Astrocyte (in vitro differentiated cells and primary cell): ENCODE measurements at regions not wholly inside any gene's neighbourhood (a gene's known extent, or its start where the extent isn't known, plus 50 kb on each side); places are given as distances from the start of the nearest gene placed in this dataset.

ENCODE experiments used
- DNase-seq: peaks from one replicate; pipeline ENCODE4 v3.0.0-alpha.2; 2010; ENCODE audit warnings: low read depth
- FAIRE-seq: peaks from 2 replicates; lab custom pipeline; 2011; peaks lifted over from hg19 to GRCh38; lab: Jason Lieb, UNC
- H2AFZ ChIP-seq: 2 replicates; pipeline ENCODE4 v1.6.0; 2012; ENCODE audit warnings: low read depth, low read length, inconsistent platforms
- H3K27ac ChIP-seq: 2 replicates; pipeline ENCODE4 v1.5.1; 2011; ENCODE audit warnings: low read depth, low read length, inconsistent platforms
- H3K27me3 ChIP-seq: 2 replicates; pipeline ENCODE4 v1.6.0; 2011; ENCODE audit warnings: low read length, inconsistent platforms; ENCODE audit not compliant: insufficient read depth
- H3K36me3 ChIP-seq: 2 replicates; pipeline ENCODE4 v1.5.1; 2011; ENCODE audit warnings: low read length, inconsistent platforms; ENCODE audit not compliant: insufficient read depth
- H3K4me1 ChIP-seq: 2 replicates; pipeline ENCODE4 v1.5.1; 2011; ENCODE audit warnings: low read length, inconsistent platforms; ENCODE audit not compliant: insufficient read depth
- H3K4me2 ChIP-seq: 2 replicates; pipeline ENCODE4 v1.6.0; 2012; ENCODE audit warnings: low read length, inconsistent platforms
- H3K4me3 ChIP-seq: 2 replicates; pipeline ENCODE4 v1.5.1; 2011; ENCODE audit warnings: low read depth, mild to moderate bottlenecking, low read length, inconsistent platforms; ENCODE audit not compliant: insufficient read depth
- H3K79me2 ChIP-seq: 2 replicates; pipeline ENCODE4 v1.6.0; 2012; ENCODE audit warnings: mild to moderate bottlenecking, low read length, inconsistent platforms; ENCODE audit not compliant: insufficient read depth
- H3K9ac ChIP-seq: 2 replicates; pipeline ENCODE4 v1.6.0; 2012; ENCODE audit warnings: mild to moderate bottlenecking, low read length, inconsistent platforms
- H3K9me3 ChIP-seq: 2 replicates; pipeline ENCODE4 v1.5.1; 2012; ENCODE audit warnings: low read depth, mild to moderate bottlenecking, low read length, inconsistent platforms; ENCODE audit not compliant: insufficient read depth
- H4K20me1 ChIP-seq: 2 replicates; pipeline ENCODE4 v1.6.0; 2012; ENCODE audit warnings: low read length, inconsistent platforms; ENCODE audit not compliant: insufficient read depth
- H3K27ac Mint-ChIP-seq: one replicate; pipeline ENCODE4 v1.8.0; 2021; ENCODE audit warnings: mild to moderate bottlenecking, mixed read lengths; ENCODE audit not compliant: unreplicated experiment
- H3K27me3 Mint-ChIP-seq: one replicate; pipeline ENCODE4 v1.8.0; 2021; ENCODE audit warnings: low read depth, mixed read lengths; ENCODE audit not compliant: unreplicated experiment
- H3K36me3 Mint-ChIP-seq: one replicate; pipeline ENCODE4 v1.8.0; 2021; ENCODE audit warnings: low read depth, mixed read lengths; ENCODE audit not compliant: unreplicated experiment
- H3K4me1 Mint-ChIP-seq: one replicate; pipeline ENCODE4 v1.8.0; 2021; ENCODE audit warnings: low read depth, mixed read lengths; ENCODE audit not compliant: unreplicated experiment
- H3K4me3 Mint-ChIP-seq: one replicate; pipeline ENCODE4 v1.8.0; 2021; ENCODE audit warnings: mild to moderate bottlenecking, moderate library complexity, mixed read lengths; ENCODE audit not compliant: unreplicated experiment
- H3K9me3 Mint-ChIP-seq: one replicate; pipeline ENCODE4 v1.8.0; 2021; ENCODE audit warnings: mild to moderate bottlenecking, mixed read lengths; ENCODE audit not compliant: unreplicated experiment
- EZH2 ChIP-seq: IDR thresholded peaks from 2 replicates; pipeline ENCODE4 v1.6.1; 2012; ENCODE audit warnings: mild to moderate bottlenecking, low read length, inconsistent platforms; ENCODE audit not compliant: insufficient read depth
- TF ChIP-seq, protein P1 (sequence below): IDR thresholded peaks from 2 replicates; pipeline ENCODE4 v1.5.1; 2011; ENCODE audit warnings: low read depth, mild to moderate bottlenecking, inconsistent platforms, low read length, moderate library complexity; ENCODE audit not compliant: insufficient read depth

DNA sequence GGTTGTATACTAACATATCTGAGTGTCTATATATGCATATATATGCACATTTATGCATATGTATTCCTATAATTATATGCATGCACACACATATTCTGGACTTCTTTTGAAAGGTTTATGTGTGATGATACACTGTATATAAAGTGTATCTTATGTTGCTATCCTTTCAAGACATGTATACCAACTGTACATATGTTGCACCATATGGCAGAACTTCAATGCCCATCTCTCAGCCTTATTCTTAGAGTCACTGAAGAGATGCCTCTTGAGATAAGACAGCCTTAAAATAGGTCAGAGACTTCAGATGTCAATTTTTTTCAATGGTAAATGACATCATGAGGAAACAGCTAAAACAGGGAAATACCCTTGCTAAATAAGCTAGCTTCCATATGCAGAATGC is 461.4 kb downstream of the SPATA31D1 start:
- H3K9me3 ChIP-seq, result peaks cover 2% of the 10 kb centered on the region
- H3K27me3 ChIP-seq, result no peaks in the 10 kb centered on the region
- no peak overlapping the region for H3K9ac ChIP-seq
- FAIRE-seq, result no peak
- H3K4me1 Mint-ChIP-seq, result no peaks in the 10 kb centered on the region
- H4K20me1 ChIP-seq, result no peaks in the 10 kb centered on the region
- no peak overlapping the region for H3K4me2 ChIP-seq
- H3K36me3 Mint-ChIP-seq, result no peaks in the 10 kb centered on the region
- H3K27ac Mint-ChIP-seq, result no peak overlapping the region
- H3K4me3 Mint-ChIP-seq, result no peak overlapping the region
- no peaks in the 10 kb centered on the region for H3K27me3 Mint-ChIP-seq
- H3K79me2 ChIP-seq, result no peaks in the 10 kb centered on the region
- TF ChIP-seq EZH2, result no peak
- TF ChIP-seq, protein P1, sequence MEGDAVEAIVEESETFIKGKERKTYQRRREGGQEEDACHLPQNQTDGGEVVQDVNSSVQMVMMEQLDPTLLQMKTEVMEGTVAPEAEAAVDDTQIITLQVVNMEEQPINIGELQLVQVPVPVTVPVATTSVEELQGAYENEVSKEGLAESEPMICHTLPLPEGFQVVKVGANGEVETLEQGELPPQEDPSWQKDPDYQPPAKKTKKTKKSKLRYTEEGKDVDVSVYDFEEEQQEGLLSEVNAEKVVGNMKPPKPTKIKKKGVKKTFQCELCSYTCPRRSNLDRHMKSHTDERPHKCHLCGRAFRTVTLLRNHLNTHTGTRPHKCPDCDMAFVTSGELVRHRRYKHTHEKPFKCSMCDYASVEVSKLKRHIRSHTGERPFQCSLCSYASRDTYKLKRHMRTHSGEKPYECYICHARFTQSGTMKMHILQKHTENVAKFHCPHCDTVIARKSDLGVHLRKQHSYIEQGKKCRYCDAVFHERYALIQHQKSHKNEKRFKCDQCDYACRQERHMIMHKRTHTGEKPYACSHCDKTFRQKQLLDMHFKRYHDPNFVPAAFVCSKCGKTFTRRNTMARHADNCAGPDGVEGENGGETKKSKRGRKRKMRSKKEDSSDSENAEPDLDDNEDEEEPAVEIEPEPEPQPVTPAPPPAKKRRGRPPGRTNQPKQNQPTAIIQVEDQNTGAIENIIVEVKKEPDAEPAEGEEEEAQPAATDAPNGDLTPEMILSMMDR, result no peak
- H3K36me3 ChIP-seq, result no peaks in the 10 kb centered on the region
- no peak for DNase-seq
- no peaks in the 10 kb centered on the region for H3K4me1 ChIP-seq
- peaks cover 12% of the 10 kb centered on the region for H3K9me3 Mint-ChIP-seq
- no peak overlapping the region for H3K4me3 ChIP-seq
- no peak overlapping the region for H3K27ac ChIP-seq
- H2AFZ ChIP-seq, result no peak overlapping the region

DNA sequence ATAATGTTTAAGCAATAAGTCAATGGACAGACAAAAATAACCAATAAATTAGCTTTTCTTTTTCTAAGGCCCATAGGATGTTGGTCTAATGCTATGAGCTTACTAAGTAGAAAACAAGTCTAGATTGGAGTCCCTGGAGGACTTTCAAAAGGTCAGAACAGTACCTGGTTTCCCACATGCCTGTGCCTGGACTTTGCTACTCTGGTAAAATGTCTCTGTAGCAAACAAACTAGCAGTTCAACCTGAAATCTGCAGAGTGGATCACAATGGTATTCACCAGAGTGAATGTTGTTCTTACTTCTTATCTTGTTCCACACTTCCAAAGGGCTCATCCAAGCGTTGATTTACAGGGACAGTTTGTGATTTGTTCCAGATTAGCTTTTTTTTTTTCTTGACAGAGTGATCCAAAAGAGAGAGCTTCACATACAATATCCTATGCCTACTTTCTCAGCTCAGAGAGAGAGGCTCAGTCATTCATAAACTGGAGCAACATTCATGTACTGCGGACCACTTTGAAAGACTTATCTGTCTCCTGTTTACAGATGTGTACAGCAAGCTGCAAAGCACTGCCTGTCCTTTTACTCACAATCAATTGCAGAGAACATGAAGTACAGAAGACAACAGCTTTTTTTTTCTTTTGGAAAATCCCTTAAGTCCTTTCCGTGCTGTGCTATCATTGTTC is 466.1 kb downstream of the SPATA31D1 start:
- Histone ChIP-seq H4K20me1 (no peaks in the 10 kb centered on the region), H3K27ac (no peak overlapping the region), H3K4me1 (no peaks in the 10 kb centered on the region), H3K9ac (no peak overlapping the region), H3K36me3 (no peaks in the 10 kb centered on the region), H3K4me3 (no peak overlapping the region), H3K9me3 (no peaks in the 10 kb centered on the region), H2AFZ (no peak overlapping the region), H3K4me2 (no peak overlapping the region), H3K79me2 (no peaks in the 10 kb centered on the region), H3K27me3 (no peaks in the 10 kb centered on the region)
- no peak overlapping the region for H3K4me3 Mint-ChIP-seq
- H3K36me3 Mint-ChIP-seq, result no peaks in the 10 kb centered on the region
- FAIRE-seq (no peak), DNase-seq (no peak)
- H3K27ac Mint-ChIP-seq, result no peak overlapping the region
- no peaks in the 10 kb centered on the region for H3K27me3 Mint-ChIP-seq
- H3K9me3 Mint-ChIP-seq, result no peaks in the 10 kb centered on the region
- H3K4me1 Mint-ChIP-seq, result peaks cover 8% of the 10 kb centered on the region
- TF ChIP-seq, protein P1, result no peak
- no peak for TF ChIP-seq EZH2

DNA sequence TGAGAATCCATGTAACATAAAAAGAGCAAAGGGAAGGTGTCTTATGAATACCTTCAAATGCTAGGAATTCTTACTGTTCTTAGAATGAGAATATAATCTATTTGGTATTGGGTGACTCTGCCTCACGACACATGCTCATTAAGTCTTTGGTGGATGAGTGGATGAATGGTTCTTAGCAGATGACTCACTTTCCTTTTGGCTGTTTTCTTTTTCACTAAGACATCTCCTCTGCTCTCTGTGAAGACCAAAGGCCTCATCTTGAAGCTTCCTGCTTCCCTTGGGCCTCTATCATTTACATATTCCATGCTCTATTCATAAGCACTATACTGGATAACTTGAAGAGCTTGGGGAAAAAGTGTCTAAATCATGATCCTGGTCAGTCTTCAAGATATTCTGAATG is 468.1 kb downstream of the SPATA31D1 start:
- Histone ChIP-seq H3K4me3 (no peak overlapping the region), H3K36me3 (no peaks in the 10 kb centered on the region), H3K4me1 (no peaks in the 10 kb centered on the region), H3K27ac (no peak overlapping the region), H3K79me2 (no peaks in the 10 kb centered on the region), H3K27me3 (no peaks in the 10 kb centered on the region), H4K20me1 (no peaks in the 10 kb centered on the region), H3K9me3 (no peaks in the 10 kb centered on the region), H2AFZ (no peak overlapping the region), H3K9ac (no peak overlapping the region), H3K4me2 (peak overlapping the region; percentile 11)
- peak; percentile 94 for FAIRE-seq
- Mint-ChIP-seq H3K27me3 (no peaks in the 10 kb centered on the region), H3K4me1 (peaks cover 8% of the 10 kb centered on the region), H3K4me3 (no peak overlapping the region), H3K9me3 (no peaks in the 10 kb centered on the region), H3K36me3 (no peaks in the 10 kb centered on the region), H3K27ac (no peak overlapping the region)
- TF ChIP-seq, protein P1, result no peak
- TF ChIP-seq EZH2, result no peak
- peak; percentile 65 for DNase-seq
